ENCODE measurements at regions not wholly inside any gene's neighbourhood (a gene's known extent, or its start where the extent isn't known, plus 50 kb on each side); places are given as distances from the start of the nearest gene placed in this dataset.

DNA sequence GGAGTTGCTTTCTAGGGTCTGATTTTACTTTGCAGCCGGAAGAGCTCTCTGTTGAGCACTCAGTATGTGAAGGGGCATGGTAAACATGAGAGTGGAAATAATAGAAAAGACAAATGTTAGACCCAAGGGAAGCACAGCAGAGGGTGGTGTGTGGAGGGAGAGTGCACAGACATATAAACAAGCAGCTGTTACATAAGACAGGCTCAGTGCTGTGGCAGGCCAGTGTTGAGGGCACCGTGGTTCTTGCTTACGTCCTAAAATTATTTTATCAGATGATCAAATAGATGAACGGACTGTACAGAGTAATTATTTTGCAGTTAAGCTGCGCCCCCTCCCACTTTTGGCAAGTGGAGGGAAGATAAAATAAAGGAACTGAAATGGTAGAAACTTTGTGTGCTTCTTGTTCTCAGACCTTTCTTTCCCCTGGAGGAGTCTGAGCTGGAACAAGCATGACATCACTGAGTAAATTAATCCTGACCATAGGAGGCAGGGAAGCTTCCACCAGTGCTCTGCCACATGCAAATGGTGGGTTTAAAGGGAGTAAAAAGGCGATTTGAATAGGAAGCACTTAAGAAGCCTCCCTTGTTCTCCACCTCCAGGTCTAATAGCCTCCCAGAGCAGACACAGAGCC lies 205.6 kb downstream of the IL20RB start:
- Histone ChIP-seq H3K27ac (peak overlapping the region; percentile 65), H3K4me1 (no peaks in the 10 kb centered on the region), H3K27me3 (no peaks in the 10 kb centered on the region), H3K9me3 (no peaks in the 10 kb centered on the region), H3K36me3 (no peaks in the 10 kb centered on the region), H3K4me3 (no peak overlapping the region)
- no peak for TF ChIP-seq CTCF (IDR thresholded peaks at IDR 0.05)
- no peak for TF ChIP-seq POLR2A (IDR thresholded peaks at IDR 0.05)
- intact Hi-C loops (cut with DNase I; ENCODE audit: low total_unique reads): no loop called here
- DNase-seq: peak in 1 of 2 donors; percentile 20

- TF ChIP-seq CTCF (IDR thresholded peaks at IDR 0.05): no peak
- no peak for TF ChIP-seq POLR2A (IDR thresholded peaks at IDR 0.05)
- Histone ChIP-seq H3K36me3 (no peaks in the 10 kb centered on the region), H3K4me3 (no peak overlapping the region), H3K4me1 (no peaks in the 10 kb centered on the region), H3K27me3 (no peaks in the 10 kb centered on the region), H3K27ac (peak overlapping the region; percentile 65), H3K9me3 (no peaks in the 10 kb centered on the region)
- DNase-seq: no peak
- intact Hi-C loops (cut with DNase I; ENCODE audit: low total_unique reads): no loop called here
Measured at GRCh38 chr3:137163958-137164357, 206.2 kb downstream of the IL20RB start.

DNA sequence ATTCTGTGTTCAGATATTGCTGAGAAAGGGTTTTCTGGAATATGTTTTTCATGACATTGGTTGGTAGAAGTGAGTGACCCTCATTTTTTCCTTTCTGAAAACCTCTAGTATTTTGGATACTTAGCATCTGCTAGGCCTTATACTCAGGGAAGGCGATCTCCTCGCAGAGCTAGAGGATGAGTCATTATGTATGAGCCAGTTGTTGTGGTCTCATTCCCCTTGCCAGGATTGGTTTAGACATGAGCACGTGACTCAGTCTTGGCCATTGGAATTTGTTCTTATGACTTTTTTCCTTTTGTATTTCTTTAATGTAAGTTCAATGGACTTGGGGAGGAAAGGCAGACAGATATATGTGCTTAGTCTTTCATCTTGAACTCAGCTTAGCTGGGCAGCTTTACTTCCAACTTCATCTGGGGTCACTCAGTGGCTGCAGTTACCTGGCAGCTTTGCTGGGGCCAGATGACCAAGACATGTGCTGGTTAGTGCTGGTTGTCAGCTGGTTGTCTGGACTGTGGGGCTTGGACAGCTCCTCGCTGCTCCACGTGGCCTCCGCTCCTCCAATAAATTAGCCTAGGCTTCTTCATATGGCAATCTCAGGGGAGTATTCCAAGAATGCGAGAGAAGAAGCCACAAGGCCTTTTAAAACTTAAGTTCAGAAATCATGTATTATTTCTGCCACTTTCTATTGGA lies 207.5 kb downstream of the IL20RB start:
- H3K36me3 ChIP-seq: no peaks in the 10 kb centered on the region
- peak overlapping the region in 1 of 2 donors; percentile 4 for H3K27ac ChIP-seq
- TF ChIP-seq POLR2A (IDR thresholded peaks at IDR 0.05) (no peak), CTCF (IDR thresholded peaks at IDR 0.05) (no peak)
- H3K27me3 ChIP-seq: no peaks in the 10 kb centered on the region
- no peaks in the 10 kb centered on the region for H3K9me3 ChIP-seq
- DNase-seq: no peak
- H3K4me3 ChIP-seq: no peak overlapping the region
- intact Hi-C loops (cut with DNase I; ENCODE audit: low total_unique reads): no loop called here
- no peaks in the 10 kb centered on the region for H3K4me1 ChIP-seq

- Histone ChIP-seq H3K4me1 (no peaks in the 10 kb centered on the region), H3K4me3 (no peak overlapping the region), H3K27me3 (no peaks in the 10 kb centered on the region), H3K36me3 (no peaks in the 10 kb centered on the region), H3K9me3 (no peaks in the 10 kb centered on the region), H3K27ac (no peak overlapping the region)
- intact Hi-C loops (cut with DNase I; ENCODE audit: low total_unique reads): no loop called here
- no peak for DNase-seq
- no peak for TF ChIP-seq CTCF (IDR thresholded peaks at IDR 0.05)
- no peak for TF ChIP-seq POLR2A (IDR thresholded peaks at IDR 0.05)
Measured at GRCh38 chr3:137171834-137172603, 214.2 kb downstream of the IL20RB start.

DNA sequence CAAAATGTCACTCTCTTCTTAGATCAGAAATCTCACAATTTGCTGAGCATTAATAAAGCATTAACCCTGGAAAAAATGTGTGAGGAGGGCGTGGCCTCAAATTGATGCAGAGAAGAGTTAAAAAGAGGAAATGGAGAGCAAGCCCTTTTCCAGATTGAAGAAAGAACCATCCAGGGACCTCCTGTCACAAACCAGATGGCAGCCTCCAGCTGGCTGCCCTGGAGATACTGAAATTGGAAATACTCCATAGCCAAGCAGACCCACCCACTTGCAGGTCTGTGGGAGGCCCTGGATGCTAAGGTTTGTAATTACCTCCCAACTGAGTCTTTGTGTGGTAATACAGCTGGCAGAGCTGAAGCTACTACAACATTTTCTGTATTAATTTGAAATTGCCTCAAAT lies 214.9 kb downstream of the IL20RB start:
- intact Hi-C loops (cut with DNase I; ENCODE audit: low total_unique reads): no loop called here
- TF ChIP-seq POLR2A (IDR thresholded peaks at IDR 0.05): no peak
- TF ChIP-seq CTCF (IDR thresholded peaks at IDR 0.05): no peak
- H3K4me1 ChIP-seq: no peaks in the 10 kb centered on the region
- no peaks in the 10 kb centered on the region for H3K36me3 ChIP-seq
- no peak overlapping the region for H3K27ac ChIP-seq
- no peaks in the 10 kb centered on the region for H3K9me3 ChIP-seq
- DNase-seq: no peak
- H3K4me3 ChIP-seq: no peak overlapping the region
- no peaks in the 10 kb centered on the region for H3K27me3 ChIP-seq

Measured in uterus (tissue), 3 donors.